Right lobe of liver (tissue), 6 donors: ENCODE measurements at regions not wholly inside any gene's neighbourhood (a gene's known extent, or its start where the extent isn't known, plus 50 kb on each side); places are given as distances from the start of the nearest gene placed in this dataset.

Experiments
- ATAC-seq, 4 donors: fragments of 200-7000 bp; cut with Tn5 transposase; one replicate each; pipeline ENCODE4 v1.9.1; 2020; ENCODE audit warnings: mild to moderate bottlenecking in 4 of 4, moderate library complexity in 4 of 4
- DNase-seq, 3 donors: peaks; one replicate each; pipeline ENCODE4 v3.0.0-alpha.2; 2020
- H3K27ac ChIP-seq, 3 donors: fragments of 200-600 bp; one replicate each; pipeline ENCODE4 v1.8.0; 2022
- H3K27me3 ChIP-seq, 2 donors: fragments of 200-600 bp; one replicate each; pipeline ENCODE4 v1.8.0; 2022
- H3K36me3 ChIP-seq, 4 donors: fragments of 200-600 bp; sonication (generic) in 1 of 4; one replicate each; pipeline versions ENCODE4 v1.5.1 to v1.8.0; 2017 to 2022; ENCODE audit warnings: control low read depth in 1 of 4
- H3K4me1 ChIP-seq, 4 donors: fragments of 200-600 bp; sonication (generic) in 1 of 4; one replicate each; pipeline versions ENCODE4 v1.5.1 to v1.8.0; 2017 to 2022; ENCODE audit warnings: control low read depth in 1 of 4
- H3K4me3 ChIP-seq, 3 donors: fragments of 200-600 bp; one replicate each; pipeline ENCODE4 v1.8.0; 2022
- H3K9me3 ChIP-seq, 4 donors: fragments of 200-600 bp; sonication (generic) in 1 of 4; one replicate each; pipeline versions ENCODE4 v1.5.1 to v1.8.0; 2017 to 2022; ENCODE audit warnings: control low read depth in 1 of 4
- POLR2A ChIP-seq: fragments of 450-650 bp; IDR thresholded peaks from one replicate; pipeline ENCODE4 v1.6.1; 2017; ENCODE audit warnings: antibody characterized with exemption, mild to moderate bottlenecking
- WGBS: methylation state at CpG from one replicate; pipeline ENCODE4 v1.1.6; 2018; ENCODE audit warnings: low coverage, low lambda C conversion rate; ENCODE audit not compliant: insufficient coverage; ENCODE audit errors: missing lambda C conversion rate; 5-methylcytosine and 5-hydroxymethylcytosine counted together
- intact Hi-C, 2 donors: fragments of 100-400 bp; cut with DNase I; formaldehyde crosslinking; loops; one replicate each; pipeline versions ENCODE4 v1.11.2 to v1.14.1; 2022
- TF ChIP-seq, protein P1 (sequence below), 4 donors: fragments of 200-600 bp in 3 of 4; fragments of 450-650 bp in 1 of 4; IDR thresholded peaks; one replicate each; pipeline versions ENCODE4 v1.5.1 to v1.8.0; 2016 to 2022; ENCODE audit warnings: antibody characterized with exemption in 4 of 4, mild to moderate bottlenecking in 2 of 4
- donor health status: DM: no; HTN: yes; CAD: no.
- donor health status: DM: no; HTN: no; CAD: no.
- donor health status: DM: no; HTN: no; CAD: no.
- donor health status: DM: no; HTN: yes; CAD: no.
- donor health status: DM: no; HTN: yes; CAD: no.

DNA sequence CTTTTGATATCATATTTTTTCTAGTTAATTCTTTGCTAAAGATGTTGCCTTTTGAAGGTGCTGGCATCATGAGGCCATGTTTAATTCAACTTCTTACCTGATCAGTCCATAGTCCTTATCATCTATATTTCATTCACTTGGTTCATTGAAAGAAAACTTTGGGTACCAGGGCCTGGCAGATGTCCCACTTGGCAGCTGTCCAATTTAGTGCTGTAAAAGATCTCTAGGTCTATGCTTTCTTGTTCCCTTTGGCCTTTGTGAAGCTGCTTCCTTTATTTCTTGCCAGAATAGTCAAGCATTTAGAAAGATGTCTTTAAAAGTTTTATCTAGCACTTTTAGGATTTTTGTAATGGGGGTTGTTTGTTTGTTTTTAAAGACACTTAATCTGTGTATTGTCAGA is 61.7 kb upstream of the EYA4 start:
- Histone ChIP-seq H3K4me1 (no peaks in the 10 kb centered on the region), H3K27me3 (no peaks in the 10 kb centered on the region), H3K36me3 (no peaks in the 10 kb centered on the region), H3K9me3 (no peaks in the 10 kb centered on the region), H3K4me3 (no peak overlapping the region), H3K27ac (no peak overlapping the region)
- intact Hi-C loops: no loop called here
- no peak for DNase-seq
- TF ChIP-seq, protein P1, sequence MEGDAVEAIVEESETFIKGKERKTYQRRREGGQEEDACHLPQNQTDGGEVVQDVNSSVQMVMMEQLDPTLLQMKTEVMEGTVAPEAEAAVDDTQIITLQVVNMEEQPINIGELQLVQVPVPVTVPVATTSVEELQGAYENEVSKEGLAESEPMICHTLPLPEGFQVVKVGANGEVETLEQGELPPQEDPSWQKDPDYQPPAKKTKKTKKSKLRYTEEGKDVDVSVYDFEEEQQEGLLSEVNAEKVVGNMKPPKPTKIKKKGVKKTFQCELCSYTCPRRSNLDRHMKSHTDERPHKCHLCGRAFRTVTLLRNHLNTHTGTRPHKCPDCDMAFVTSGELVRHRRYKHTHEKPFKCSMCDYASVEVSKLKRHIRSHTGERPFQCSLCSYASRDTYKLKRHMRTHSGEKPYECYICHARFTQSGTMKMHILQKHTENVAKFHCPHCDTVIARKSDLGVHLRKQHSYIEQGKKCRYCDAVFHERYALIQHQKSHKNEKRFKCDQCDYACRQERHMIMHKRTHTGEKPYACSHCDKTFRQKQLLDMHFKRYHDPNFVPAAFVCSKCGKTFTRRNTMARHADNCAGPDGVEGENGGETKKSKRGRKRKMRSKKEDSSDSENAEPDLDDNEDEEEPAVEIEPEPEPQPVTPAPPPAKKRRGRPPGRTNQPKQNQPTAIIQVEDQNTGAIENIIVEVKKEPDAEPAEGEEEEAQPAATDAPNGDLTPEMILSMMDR (IDR thresholded peaks at IDR 0.05): no peak
- TF ChIP-seq POLR2A: no peak
- no peak for ATAC-seq

DNA sequence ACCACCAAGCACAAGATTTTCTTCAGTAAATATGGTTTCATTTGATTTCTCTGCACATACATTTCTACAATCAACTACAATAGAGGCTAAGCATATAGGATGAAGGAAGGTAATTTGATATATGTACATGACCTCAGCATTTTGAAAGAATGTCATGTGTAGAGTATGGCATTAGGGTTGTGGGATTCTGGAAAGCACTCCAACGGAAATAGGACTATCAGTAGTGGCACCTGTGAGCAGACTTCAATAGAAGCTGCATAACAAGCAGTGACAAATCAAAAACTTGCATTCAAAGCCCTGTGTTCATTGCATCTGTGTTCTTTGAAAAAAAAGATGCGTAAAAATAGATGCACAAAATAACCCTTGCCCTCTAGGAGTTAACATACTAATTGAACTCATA is 57.5 kb upstream of the EYA4 start:
- H3K4me3 ChIP-seq: no peak overlapping the region
- intact Hi-C loops: loop anchor here in 1 of 2 donors (10.0 kb wide), 1 partner anchor 331 kb away; no protein-coding TSS in a partner anchor
- no peaks in the 10 kb centered on the region for H3K36me3 ChIP-seq
- WGBS: 41% methylated on average over 2 of the region's 2 CpGs
- H3K4me1 ChIP-seq: no peaks in the 10 kb centered on the region
- no peak for TF ChIP-seq POLR2A
- TF ChIP-seq, protein P1 (IDR thresholded peaks at IDR 0.05): no peak
- H3K27ac ChIP-seq: no peak overlapping the region
- DNase-seq (no peak), ATAC-seq (no peak)
- no peaks in the 10 kb centered on the region for H3K9me3 ChIP-seq
- no peaks in the 10 kb centered on the region for H3K27me3 ChIP-seq

DNA sequence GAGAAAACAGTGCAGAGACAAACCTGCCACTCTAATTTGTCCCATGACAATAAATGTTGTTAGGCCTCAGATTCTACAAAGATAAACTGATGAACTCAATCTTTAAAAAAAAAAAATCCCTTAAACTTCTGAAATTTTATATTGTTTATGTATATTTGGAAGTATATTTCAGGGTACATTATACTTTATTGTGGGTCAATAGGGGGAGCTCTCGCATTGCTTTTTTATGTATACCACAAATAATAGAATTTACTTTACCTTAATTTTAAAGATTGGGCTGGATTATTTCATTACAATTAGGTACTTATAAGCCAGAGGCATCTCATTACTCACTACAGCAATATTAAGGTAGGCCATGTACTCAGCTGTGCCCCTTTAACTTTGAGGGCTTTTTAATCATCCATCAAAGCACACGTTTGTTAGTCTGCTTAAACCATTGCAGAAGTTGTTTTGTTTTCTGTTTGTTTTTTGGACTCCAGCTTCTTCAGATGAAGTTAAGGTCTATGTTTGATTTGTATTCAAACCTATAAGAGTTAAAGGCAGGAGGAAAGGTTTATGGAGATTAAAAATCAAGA is 56.3 kb upstream of the EYA4 start:
- Histone ChIP-seq H3K36me3 (no peaks in the 10 kb centered on the region), H3K27ac (no peak overlapping the region), H3K4me3 (no peak overlapping the region), H3K4me1 (no peaks in the 10 kb centered on the region), H3K9me3 (no peaks in the 10 kb centered on the region), H3K27me3 (no peaks in the 10 kb centered on the region)
- 18% methylated on average over 2 of the region's 2 CpGs for WGBS
- TF ChIP-seq, protein P1 (IDR thresholded peaks at IDR 0.05): peak; percentile 33 to 65 (median 60)
- no peak for TF ChIP-seq POLR2A
- ATAC-seq (no peak), DNase-seq (no peak)
- intact Hi-C loops: loop anchor here in 1 of 2 donors (10.0 kb wide), 1 partner anchor 330 kb away; no protein-coding TSS in a partner anchor

GRCh38 chr6:133185731-133186130 is 55.4 kb upstream of the EYA4 start:
- Histone ChIP-seq H3K27ac (no peak overlapping the region), H3K9me3 (no peaks in the 10 kb centered on the region), H3K36me3 (no peaks in the 10 kb centered on the region), H3K27me3 (peaks cover 0 to 5% of the 10 kb centered on the region in 2 donors), H3K4me1 (no peaks in the 10 kb centered on the region), H3K4me3 (no peak overlapping the region)
- intact Hi-C loops: loop anchor here in 1 of 2 donors (10.0 kb wide), 1 partner anchor 329 kb away; no protein-coding TSS in a partner anchor
- TF ChIP-seq, protein P1 (IDR thresholded peaks at IDR 0.05): no peak
- no peak for TF ChIP-seq POLR2A
- no peak for DNase-seq
- 73% methylated on average over 4 of the region's 4 CpGs for WGBS
- ATAC-seq: no peak
